ENCODE measurements at regions not wholly inside any gene's neighbourhood (a gene's known extent, or its start where the extent isn't known, plus 50 kb on each side); places are given as distances from the start of the nearest gene placed in this dataset.

DNA sequence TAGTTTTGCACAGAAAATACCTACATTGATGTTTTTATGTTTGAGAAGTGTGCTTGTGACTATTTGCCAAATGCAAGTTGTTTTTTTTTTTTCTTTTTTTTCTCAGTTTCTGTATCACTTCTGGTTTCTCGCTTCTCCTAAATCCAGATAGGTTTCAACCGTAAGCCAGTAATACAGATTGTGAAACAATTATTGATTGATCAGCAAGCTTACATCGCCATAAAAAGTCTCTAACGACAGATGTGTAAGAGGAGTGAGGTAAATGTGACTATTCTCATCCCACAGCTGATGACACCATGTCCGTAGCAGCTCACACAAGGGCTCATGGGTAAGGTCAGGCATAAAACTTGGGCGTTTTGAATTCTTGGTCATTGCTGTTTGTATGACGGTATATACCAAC is 202.8 kb upstream of the AKR1E2 start:
- TF ChIP-seq, protein P1, sequence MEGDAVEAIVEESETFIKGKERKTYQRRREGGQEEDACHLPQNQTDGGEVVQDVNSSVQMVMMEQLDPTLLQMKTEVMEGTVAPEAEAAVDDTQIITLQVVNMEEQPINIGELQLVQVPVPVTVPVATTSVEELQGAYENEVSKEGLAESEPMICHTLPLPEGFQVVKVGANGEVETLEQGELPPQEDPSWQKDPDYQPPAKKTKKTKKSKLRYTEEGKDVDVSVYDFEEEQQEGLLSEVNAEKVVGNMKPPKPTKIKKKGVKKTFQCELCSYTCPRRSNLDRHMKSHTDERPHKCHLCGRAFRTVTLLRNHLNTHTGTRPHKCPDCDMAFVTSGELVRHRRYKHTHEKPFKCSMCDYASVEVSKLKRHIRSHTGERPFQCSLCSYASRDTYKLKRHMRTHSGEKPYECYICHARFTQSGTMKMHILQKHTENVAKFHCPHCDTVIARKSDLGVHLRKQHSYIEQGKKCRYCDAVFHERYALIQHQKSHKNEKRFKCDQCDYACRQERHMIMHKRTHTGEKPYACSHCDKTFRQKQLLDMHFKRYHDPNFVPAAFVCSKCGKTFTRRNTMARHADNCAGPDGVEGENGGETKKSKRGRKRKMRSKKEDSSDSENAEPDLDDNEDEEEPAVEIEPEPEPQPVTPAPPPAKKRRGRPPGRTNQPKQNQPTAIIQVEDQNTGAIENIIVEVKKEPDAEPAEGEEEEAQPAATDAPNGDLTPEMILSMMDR (IDR thresholded peaks at IDR 0.05; ENCODE audit: borderline replicate concordance, extremely low read depth, low read length, poor library complexity, severe bottlenecking), result no peak
- no peak for TF ChIP-seq EZH2 (IDR thresholded peaks at IDR 0.05; ENCODE audit: borderline replicate concordance, low read depth, low read length, severe bottlenecking)

All from DND-41 (cell line).